ENCODE measurements at regions not wholly inside any gene's neighbourhood (a gene's known extent, or its start where the extent isn't known, plus 50 kb on each side); places are given as distances from the start of the nearest gene placed in this dataset.

DNA sequence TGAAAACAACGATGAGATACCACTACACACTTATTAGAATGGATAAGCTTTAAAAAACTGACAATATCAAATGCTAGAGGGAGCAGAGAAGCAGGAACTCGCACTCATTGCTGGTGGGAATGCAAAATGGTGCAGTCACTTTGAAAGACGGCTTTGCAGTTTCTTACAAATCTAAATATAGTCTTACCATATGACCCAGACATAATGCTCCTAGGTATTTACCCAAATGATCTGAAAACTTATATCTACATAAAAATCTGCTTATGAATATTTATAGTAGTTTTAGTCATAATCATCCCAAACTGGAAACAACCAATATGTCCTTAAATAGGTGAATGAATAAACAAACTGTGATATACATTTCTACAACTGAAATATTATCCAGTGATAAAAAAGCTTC lies 430.9 kb downstream of the MATN1 start:
- H3K4me3 ChIP-seq (ENCODE audit: low read depth, low read length): no peak overlapping the region
- TF ChIP-seq, protein P1, sequence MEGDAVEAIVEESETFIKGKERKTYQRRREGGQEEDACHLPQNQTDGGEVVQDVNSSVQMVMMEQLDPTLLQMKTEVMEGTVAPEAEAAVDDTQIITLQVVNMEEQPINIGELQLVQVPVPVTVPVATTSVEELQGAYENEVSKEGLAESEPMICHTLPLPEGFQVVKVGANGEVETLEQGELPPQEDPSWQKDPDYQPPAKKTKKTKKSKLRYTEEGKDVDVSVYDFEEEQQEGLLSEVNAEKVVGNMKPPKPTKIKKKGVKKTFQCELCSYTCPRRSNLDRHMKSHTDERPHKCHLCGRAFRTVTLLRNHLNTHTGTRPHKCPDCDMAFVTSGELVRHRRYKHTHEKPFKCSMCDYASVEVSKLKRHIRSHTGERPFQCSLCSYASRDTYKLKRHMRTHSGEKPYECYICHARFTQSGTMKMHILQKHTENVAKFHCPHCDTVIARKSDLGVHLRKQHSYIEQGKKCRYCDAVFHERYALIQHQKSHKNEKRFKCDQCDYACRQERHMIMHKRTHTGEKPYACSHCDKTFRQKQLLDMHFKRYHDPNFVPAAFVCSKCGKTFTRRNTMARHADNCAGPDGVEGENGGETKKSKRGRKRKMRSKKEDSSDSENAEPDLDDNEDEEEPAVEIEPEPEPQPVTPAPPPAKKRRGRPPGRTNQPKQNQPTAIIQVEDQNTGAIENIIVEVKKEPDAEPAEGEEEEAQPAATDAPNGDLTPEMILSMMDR (IDR thresholded peaks at IDR 0.05; ENCODE audit: borderline replicate concordance, insufficient read depth, low read depth, low read length): no peak

DNA sequence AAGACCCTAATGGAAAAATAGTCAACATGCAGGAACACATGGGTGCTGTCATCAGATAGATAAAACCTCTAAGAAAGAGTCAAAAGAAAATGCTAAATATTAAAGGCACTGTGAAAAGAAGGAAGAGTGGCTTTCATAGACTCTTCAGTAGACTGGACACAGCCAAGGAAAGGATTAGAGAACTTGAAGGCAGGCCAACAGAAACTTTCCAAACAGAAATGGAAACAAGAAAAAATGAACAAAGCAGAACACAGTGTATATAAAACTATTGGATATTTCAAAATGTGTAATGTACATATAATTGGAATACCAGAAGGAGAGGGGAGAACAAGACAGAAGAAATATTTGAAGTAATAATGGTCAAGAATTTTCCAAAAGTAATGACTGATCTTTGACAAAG lies 431.9 kb downstream of the MATN1 start:
- TF ChIP-seq, protein P1 (IDR thresholded peaks at IDR 0.05; ENCODE audit: borderline replicate concordance, insufficient read depth, low read depth, low read length): no peak

DNA sequence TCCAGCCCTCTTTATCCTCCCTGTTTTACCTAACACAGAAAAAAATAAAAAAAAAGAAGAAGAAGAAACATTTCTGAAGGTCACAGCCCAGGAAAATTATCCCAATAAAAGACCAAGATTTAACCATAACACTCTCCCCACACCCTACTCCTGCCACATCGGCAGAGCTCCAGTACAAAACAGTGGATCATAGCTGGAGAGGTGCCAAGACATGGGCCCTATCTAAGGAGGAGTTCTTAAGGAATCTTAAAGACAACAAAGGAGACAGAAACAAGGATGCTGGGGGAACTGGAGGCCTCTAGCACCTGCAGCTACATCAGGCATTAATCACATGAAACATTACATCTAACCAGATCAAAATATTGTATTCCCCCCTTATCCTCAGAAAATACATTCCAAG lies 432.8 kb downstream of the MATN1 start:
- no peak overlapping the region for H3K4me3 ChIP-seq (ENCODE audit: low read depth, low read length)
- TF ChIP-seq, protein P1 (IDR thresholded peaks at IDR 0.05; ENCODE audit: borderline replicate concordance, insufficient read depth, low read depth, low read length): no peak

More for the DNA sequence above, 431.9 kb downstream of the MATN1 start:
- H3K4me3 ChIP-seq (ENCODE audit: low read depth, low read length): no peak overlapping the region

DNA sequence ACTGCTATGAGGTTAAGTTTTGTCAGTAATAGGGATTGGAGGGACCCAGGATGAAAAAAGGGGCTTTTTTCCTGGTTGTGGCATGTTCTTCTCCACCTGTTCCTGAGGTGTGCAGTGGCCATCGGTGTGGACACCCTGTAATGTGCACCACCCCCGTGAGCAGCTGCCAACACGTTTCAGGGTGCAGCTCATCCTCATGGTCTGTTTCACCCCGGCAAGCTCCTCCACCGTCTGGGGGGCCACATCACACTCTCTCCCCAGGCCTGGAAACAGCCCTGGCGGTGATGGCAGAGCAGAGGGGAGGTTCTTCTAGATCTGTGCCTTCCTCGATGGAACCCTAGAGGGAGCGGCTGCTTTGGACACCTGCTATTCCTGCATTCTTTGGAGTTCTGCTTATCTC lies 435.4 kb downstream of the MATN1 start:
- no peak overlapping the region for H3K4me3 ChIP-seq (ENCODE audit: low read depth, low read length)
- TF ChIP-seq, protein P1 (IDR thresholded peaks at IDR 0.05; ENCODE audit: borderline replicate concordance, insufficient read depth, low read depth, low read length): no peak

DNA sequence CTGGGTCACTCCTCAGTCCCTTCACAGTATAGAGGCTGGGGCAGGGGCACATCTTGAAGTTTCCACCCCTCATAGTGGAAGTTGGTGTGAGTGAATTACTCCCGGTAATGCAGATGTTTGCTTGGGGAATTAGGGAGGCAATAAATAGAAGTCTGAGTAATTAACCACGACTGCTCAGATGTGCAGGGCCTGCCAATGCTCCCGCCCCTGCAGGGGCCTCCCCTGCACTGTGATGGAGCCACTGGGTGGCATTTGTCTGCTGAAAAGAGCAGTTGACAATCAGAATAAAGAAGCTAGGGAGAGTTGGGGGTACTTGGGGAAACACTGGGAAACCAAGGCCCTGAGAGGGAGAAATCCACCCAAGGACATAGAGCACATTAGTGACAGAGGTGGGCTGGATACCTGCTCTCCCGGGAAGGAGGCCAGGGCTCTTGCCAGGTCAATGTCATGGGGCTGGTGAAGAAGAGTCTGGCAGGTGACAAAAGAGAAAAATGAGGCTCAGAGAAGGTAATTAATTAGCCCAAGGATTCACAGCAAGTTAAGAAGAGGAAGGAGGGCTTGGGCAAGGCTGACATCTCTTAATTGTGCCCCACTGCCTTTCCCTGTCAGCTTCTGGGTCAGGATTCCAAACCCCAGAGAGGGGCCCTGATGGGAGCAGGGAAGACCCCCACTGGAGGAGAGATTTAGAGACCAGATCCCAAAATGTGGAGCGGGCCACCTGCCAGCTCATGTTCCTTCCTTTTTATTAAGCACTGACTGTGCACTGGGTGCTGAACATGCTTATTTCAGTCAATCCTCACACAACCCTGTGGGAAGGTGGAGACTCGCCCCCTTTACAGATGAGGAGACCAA lies 436.2 kb downstream of the MATN1 start:
- H3K4me3 ChIP-seq (ENCODE audit: low read depth, low read length): no peak overlapping the region
- TF ChIP-seq, protein P1 (IDR thresholded peaks at IDR 0.05; ENCODE audit: borderline replicate concordance, insufficient read depth, low read depth, low read length): no peak

DNA sequence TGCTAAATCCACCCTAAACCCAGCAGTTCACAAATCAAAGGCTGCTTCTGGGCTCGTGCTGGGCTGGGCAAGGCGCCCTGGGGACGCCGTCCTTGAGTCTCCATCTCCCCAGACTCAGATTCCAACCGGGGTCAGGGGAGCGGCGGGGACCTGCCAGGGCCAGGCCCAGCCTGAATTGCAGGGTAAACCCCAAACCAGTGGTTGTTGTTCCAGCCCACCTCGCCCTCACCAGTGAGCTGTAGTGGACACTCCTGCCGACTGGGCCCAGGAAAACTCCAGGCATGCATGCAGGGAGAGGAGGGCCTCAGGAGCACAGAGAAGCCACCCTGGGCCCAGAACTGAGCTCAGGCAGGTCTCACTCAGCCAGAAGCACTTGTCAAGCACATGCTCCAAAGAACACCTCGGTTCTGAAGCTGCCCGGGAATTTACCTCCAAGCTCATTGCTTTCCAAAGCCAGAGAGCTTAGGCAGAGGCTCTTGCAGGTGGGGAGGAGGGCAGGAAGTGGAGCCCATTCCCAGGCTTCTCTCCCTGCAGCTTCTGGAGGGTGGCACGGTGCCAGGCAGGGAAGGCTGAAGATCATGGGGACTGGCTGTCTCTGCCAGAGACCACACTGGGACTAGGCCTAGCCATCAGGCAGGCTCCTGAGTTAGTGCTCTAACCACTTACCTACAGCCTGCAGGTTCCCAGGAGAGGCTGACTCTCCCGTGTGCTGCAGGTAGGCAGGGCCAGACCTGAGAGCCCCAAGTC lies 437.0 kb downstream of the MATN1 start:
- H3K4me3 ChIP-seq (ENCODE audit: low read depth, low read length): no peak overlapping the region
- TF ChIP-seq, protein P1 (IDR thresholded peaks at IDR 0.05; ENCODE audit: borderline replicate concordance, insufficient read depth, low read depth, low read length): no peak

Measured in GM12875 (cell line).